COLO829 (cell line): ENCODE measurements at regions not wholly inside any gene's neighbourhood (a gene's known extent, or its start where the extent isn't known, plus 50 kb on each side); places are given as distances from the start of the nearest gene placed in this dataset.
"Not testable (repeated sequence)": the region's sequence is repeated elsewhere in the genome, so short reads cannot be mapped to it uniquely, and the experiment has no call there.

Experiments used
- DNase-seq: peaks from one replicate; pipeline ENCODE4 v3.0.0; 2012; ENCODE audit warnings: low spot score

- no peak for DNase-seq
Measured at GRCh38 chr1:99501871-99502270, 144.0 kb upstream of the PALMD start.

GRCh38 chr1:99502400-99502799, 143.5 kb upstream of the PALMD start:
- no peak for DNase-seq

GRCh38 chr1:99503276-99503747, 142.6 kb upstream of the PALMD start:
- DNase-seq = peak; percentile 81

GRCh38 chr1:99504287-99504686, 141.6 kb upstream of the PALMD start:
- no peak for DNase-seq

- no peak for DNase-seq
Measured at GRCh38 chr1:99506631-99507030, 139.3 kb upstream of the PALMD start.

- not testable (repeated sequence) for DNase-seq
Measured at GRCh38 chr1:99507446-99507845, 138.5 kb upstream of the PALMD start.

- DNase-seq = no peak
Measured at GRCh38 chr1:99507906-99508732, 137.8 kb upstream of the PALMD start.

GRCh38 chr1:99508733-99509445, 137.0 kb upstream of the PALMD start:
- DNase-seq = not testable (repeated sequence)

GRCh38 chr1:99514823-99515552, 130.9 kb upstream of the PALMD start:
- not testable (repeated sequence) for DNase-seq

GRCh38 chr1:99516141-99516540, 129.8 kb upstream of the PALMD start:
- no peak for DNase-seq

GRCh38 chr1:99520121-99520520, 125.8 kb upstream of the PALMD start:
- DNase-seq = no peak

- no peak for DNase-seq
Measured at GRCh38 chr1:99525331-99525730, 120.6 kb upstream of the PALMD start.

GRCh38 chr1:99527078-99527477, 118.8 kb upstream of the PALMD start:
- peak; percentile 28 for DNase-seq

- DNase-seq = no peak
Measured at GRCh38 chr1:99527545-99527944, 118.4 kb upstream of the PALMD start.

GRCh38 chr1:99529002-99529401, 116.9 kb upstream of the PALMD start:
- DNase-seq = no peak

GRCh38 chr1:99531578-99532275, 114.2 kb upstream of the PALMD start:
- no peak for DNase-seq

- DNase-seq = no peak
Measured at GRCh38 chr1:99532276-99532580, 113.7 kb upstream of the PALMD start.

- no peak for DNase-seq
Measured at GRCh38 chr1:99533909-99534637, 111.8 kb upstream of the PALMD start.

- DNase-seq = no peak
Measured at GRCh38 chr1:99534638-99534930, 111.3 kb upstream of the PALMD start.

- DNase-seq = no peak
Measured at GRCh38 chr1:99535470-99536164, 110.3 kb upstream of the PALMD start.
